ENCODE measurements at regions not wholly inside any gene's neighbourhood (a gene's known extent, or its start where the extent isn't known, plus 50 kb on each side); places are given as distances from the start of the nearest gene placed in this dataset.

DNA sequence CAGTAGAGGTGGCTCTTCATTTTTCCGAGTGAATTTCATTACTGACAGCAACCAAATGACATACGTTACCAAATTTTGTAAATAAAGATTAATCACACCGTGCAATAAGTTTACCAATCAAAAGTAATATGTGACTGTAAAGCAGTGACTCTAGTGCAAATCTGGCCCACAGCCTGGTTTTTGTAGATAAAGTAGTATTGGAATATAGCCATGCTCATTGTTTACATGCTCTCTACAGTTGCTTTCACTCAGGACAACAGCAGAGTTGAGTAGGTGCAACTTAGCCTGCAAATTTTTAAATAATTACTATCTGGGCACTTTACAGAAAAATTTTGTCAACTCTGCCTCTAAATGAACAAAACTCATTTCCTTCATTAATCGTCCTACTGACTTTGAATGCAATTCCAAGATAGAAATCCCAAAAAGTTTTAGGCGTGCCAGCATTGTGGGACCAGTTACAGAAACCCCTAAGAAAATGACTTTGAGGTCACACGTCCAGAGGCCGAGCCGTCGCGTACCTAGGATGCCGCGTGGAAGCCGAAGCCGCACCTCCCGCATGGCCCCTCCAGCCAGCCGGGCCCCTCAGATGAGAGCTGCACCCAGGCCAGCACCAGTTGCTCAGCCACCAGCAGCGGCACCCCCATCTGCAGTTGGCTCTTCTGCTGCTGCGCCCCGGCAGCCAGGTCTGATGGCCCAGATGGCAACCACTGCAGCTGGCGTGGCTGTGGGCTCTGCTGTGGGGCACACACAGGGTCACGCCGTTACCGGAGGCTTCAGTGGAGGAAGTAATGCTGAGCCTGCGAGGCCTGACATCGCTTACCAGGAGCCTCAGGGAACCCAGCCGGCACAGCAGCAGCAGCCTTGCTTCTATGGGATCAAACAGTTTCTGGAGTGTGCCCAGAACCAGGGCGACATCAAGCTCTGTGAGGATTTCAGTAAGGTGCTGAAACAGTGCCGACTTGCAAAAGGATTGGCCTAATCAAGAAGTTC lies 180.7 kb upstream of the TLE4 start:
- no peak for TF ChIP-seq POLR2A (IDR thresholded peaks at IDR 0.05; ENCODE audit: low read depth, low read length)
- TF ChIP-seq, protein P1, sequence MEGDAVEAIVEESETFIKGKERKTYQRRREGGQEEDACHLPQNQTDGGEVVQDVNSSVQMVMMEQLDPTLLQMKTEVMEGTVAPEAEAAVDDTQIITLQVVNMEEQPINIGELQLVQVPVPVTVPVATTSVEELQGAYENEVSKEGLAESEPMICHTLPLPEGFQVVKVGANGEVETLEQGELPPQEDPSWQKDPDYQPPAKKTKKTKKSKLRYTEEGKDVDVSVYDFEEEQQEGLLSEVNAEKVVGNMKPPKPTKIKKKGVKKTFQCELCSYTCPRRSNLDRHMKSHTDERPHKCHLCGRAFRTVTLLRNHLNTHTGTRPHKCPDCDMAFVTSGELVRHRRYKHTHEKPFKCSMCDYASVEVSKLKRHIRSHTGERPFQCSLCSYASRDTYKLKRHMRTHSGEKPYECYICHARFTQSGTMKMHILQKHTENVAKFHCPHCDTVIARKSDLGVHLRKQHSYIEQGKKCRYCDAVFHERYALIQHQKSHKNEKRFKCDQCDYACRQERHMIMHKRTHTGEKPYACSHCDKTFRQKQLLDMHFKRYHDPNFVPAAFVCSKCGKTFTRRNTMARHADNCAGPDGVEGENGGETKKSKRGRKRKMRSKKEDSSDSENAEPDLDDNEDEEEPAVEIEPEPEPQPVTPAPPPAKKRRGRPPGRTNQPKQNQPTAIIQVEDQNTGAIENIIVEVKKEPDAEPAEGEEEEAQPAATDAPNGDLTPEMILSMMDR (IDR thresholded peaks at IDR 0.05; ENCODE audit: extremely low read depth in 1 of 2, insufficient read depth in 1 of 2, low read depth in 1 of 2, low read length in 2 of 2) = no peak
- no peak for TF ChIP-seq MYC (IDR thresholded peaks at IDR 0.05; ENCODE audit: low read depth, low read length)
- TF ChIP-seq, protein P2, sequence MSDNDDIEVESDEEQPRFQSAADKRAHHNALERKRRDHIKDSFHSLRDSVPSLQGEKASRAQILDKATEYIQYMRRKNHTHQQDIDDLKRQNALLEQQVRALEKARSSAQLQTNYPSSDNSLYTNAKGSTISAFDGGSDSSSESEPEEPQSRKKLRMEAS (IDR thresholded peaks at IDR 0.05; ENCODE audit: insufficient read depth, insufficient read length) = no peak
- TF ChIP-seq EZH2 (IDR thresholded peaks at IDR 0.05; ENCODE audit: borderline replicate concordance, low read depth, low read length, severe bottlenecking) = no peak
- no peak for TF ChIP-seq POLR2AphosphoS5 (IDR thresholded peaks at IDR 0.05; ENCODE audit: insufficient read depth, low read depth, low read length)
